Kidney (tissue), 13 donors: ENCODE measurements at regions not wholly inside any gene's neighbourhood (a gene's known extent, or its start where the extent isn't known, plus 50 kb on each side); places are given as distances from the start of the nearest gene placed in this dataset.
"Not testable (repeated sequence)": the region's sequence is repeated elsewhere in the genome, so short reads cannot be mapped to it uniquely, and the experiment has no call there.

Source experiments
- DNase-seq, 5 donors: peaks; one replicate each; pipeline ENCODE4 v3.0.0-alpha.2; 2013 to 2020
- FAIRE-seq: peaks from 2 replicates; lab custom pipeline; 2012; peaks lifted over from hg19 to GRCh38; lab: Jason Lieb, UNC
- H3K27ac ChIP-seq, 2 donors: one replicate each; pipeline ENCODE4 v1.7.0; 2013; ENCODE audit warnings: low read depth in 2 of 2, low read length in 2 of 2, inconsistent platforms in 1 of 2
- H3K27me3 ChIP-seq: one replicate; pipeline ENCODE4 v1.7.1; 2013; ENCODE audit warnings: low read length, inconsistent platforms; ENCODE audit not compliant: control insufficient read depth, insufficient read depth
- H3K36me3 ChIP-seq, 3 donors: one replicate each; pipeline versions ENCODE4 v1.7.0 to v1.7.1; 2013; ENCODE audit warnings: low read length in 3 of 3, control low read depth in 1 of 3, inconsistent platforms in 1 of 3; ENCODE audit not compliant: insufficient read depth in 3 of 3, control insufficient read depth in 2 of 3
- H3K4me1 ChIP-seq, 3 donors: one replicate each; pipeline versions ENCODE4 v1.7.0 to v1.7.1; 2013; ENCODE audit warnings: low read length in 3 of 3, inconsistent platforms in 1 of 3, low read depth in 1 of 3; ENCODE audit not compliant: control insufficient read depth in 2 of 3, insufficient read depth in 2 of 3
- H3K4me3 ChIP-seq, 3 donors: one replicate each; pipeline versions ENCODE4 v1.7.0 to v1.8.1; 2013; ENCODE audit warnings: low read length in 3 of 3, control low read depth in 1 of 3, inconsistent platforms in 1 of 3
- H3K9ac ChIP-seq, 3 donors: one replicate each; pipeline versions ENCODE4 v1.7.0 to v1.7.1; 2013; ENCODE audit warnings: low read length in 3 of 3, control low read depth in 1 of 3, inconsistent platforms in 1 of 3
- H3K9me3 ChIP-seq, 3 donors: one replicate each; pipeline versions ENCODE4 v1.7.0 to v1.7.1; 2013; ENCODE audit warnings: low read length in 3 of 3, control low read depth in 1 of 3, inconsistent platforms in 1 of 3; ENCODE audit not compliant: control insufficient read depth in 2 of 3, insufficient read depth in 1 of 3
- CTCF ChIP-seq: IDR thresholded peaks from 3 replicates; pipeline ENCODE4 v1.5.1; 2012; ENCODE audit warnings: mild to moderate bottlenecking, moderate library complexity, borderline replicate concordance; ENCODE audit not compliant: insufficient read depth; ENCODE audit errors: extremely low read depth
- intact Hi-C: fragments of 100-400 bp; cut with DNase I; formaldehyde crosslinking; loops from one replicate; pipeline ENCODE4 v1.11.1; 2022
- donor health status: control.
- donor health status: control.
- donor health status: control.
- donor health status: control.
- donor health status: control.
- donor health status: DM: yes; HTN: yes; CAD: no.
- donor health status: Normal renal cell carcinoma (clear cell type).

GRCh38 chr20:24418731-24419130 lies 50.7 kb upstream of the SYNDIG1 start:
- Histone ChIP-seq H3K9me3 (peaks cover 0 to 16% (median 0%) of the 10 kb centered on the region in 3 donors), H3K27me3 (no peaks in the 10 kb centered on the region), H3K36me3 (no peaks in the 10 kb centered on the region), H3K9ac (no peak overlapping the region), H3K27ac (no peak overlapping the region), H3K4me3 (no peak overlapping the region), H3K4me1 (no peaks in the 10 kb centered on the region)
- FAIRE-seq (no peak), DNase-seq (no peak)
- TF ChIP-seq CTCF = no peak
- intact Hi-C loops = no loop called here

DNA sequence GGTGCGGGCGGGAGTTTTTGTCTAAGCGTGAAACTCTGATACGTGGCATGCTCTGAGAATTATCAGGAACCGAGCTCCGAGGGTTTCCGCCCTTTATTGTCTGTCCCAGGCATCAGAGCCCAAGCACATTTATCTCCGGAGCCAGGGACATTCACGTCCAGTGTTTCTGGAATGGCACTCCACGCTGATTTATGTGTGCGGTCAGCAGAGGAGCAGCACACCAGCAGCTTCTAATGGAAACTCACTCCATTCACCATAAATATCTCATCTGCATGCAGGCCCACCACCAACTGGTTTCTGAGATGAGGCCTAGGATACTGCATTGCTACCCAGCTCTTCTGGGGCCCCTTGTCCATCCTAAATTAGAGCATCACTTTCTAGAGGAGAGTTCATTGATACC lies 51.9 kb upstream of the SYNDIG1 start:
- H3K9ac ChIP-seq = no peak overlapping the region
- H3K27ac ChIP-seq = no peak overlapping the region
- H3K4me1 ChIP-seq = no peaks in the 10 kb centered on the region
- DNase-seq (no peak), FAIRE-seq (no peak)
- TF ChIP-seq CTCF = no peak
- intact Hi-C loops = no loop called here
- no peaks in the 10 kb centered on the region for H3K36me3 ChIP-seq
- peaks cover 0 to 16% (median 0%) of the 10 kb centered on the region in 3 donors for H3K9me3 ChIP-seq
- no peaks in the 10 kb centered on the region for H3K27me3 ChIP-seq
- H3K4me3 ChIP-seq = no peak overlapping the region

- H3K27me3 ChIP-seq, DNase-seq, H3K4me3 ChIP-seq, intact Hi-C loops, H3K9ac ChIP-seq, H3K4me1 ChIP-seq, FAIRE-seq, H3K36me3 ChIP-seq, H3K27ac ChIP-seq: not testable (repeated sequence)
- H3K9me3 ChIP-seq = peaks cover 0 to 16% (median 0%) of the 10 kb centered on the region in 3 donors
Observed at GRCh38 chr20:24415444-24415843, 54.0 kb upstream of the SYNDIG1 start.

GRCh38 chr20:24411834-24412216 lies 57.6 kb upstream of the SYNDIG1 start:
- intact Hi-C loops = no loop called here
- FAIRE-seq = no peak
- no peak overlapping the region for H3K27ac ChIP-seq

More at GRCh38 chr20:24411834-24412216, 57.6 kb upstream of the SYNDIG1 start:
- Histone ChIP-seq H3K36me3 (no peaks in the 10 kb centered on the region), H3K4me3 (no peak overlapping the region), H3K9me3 (peaks cover 0 to 13% (median 0%) of the 10 kb centered on the region in 3 donors), H3K9ac (no peak overlapping the region), H3K27me3 (no peaks in the 10 kb centered on the region), H3K4me1 (peaks cover 0 to 5% (median 2%) of the 10 kb centered on the region in 3 donors)
- DNase-seq = no peak
- no peak for TF ChIP-seq CTCF
